HepG2 (cell line): ENCODE measurements at regions not wholly inside any gene's neighbourhood (a gene's known extent, or its start where the extent isn't known, plus 50 kb on each side); places are given as distances from the start of the nearest gene placed in this dataset.

ENCODE experiments used
- ATAC-seq: fragments of 200-7000 bp; cut with Tn5 transposase; 3 replicates; pipeline ENCODE4 v1.9.1; 2020; ENCODE audit warnings: mild to moderate bottlenecking, moderate library complexity
- BruUV-seq: library from RNA; stranded (reverse); fragments of 400-500 nt; replicated peaks from 2 replicates; lab custom pipeline; 2021; lab: Mats Ljungman, UMichigan
- CTCF ChIA-PET: fragments of 300-600 bp; formaldehyde crosslinking; extraction: SDS; loops from one replicate; lab custom pipeline; 2021; ENCODE audit warnings: low total read pairs, inconsistent platforms, low intra/inter-chr PET ratio; lab: Yijun Ruan, JAX
- POLR2A ChIA-PET: fragments of 350-600 bp; sonication (Branson Sonifier 250); formaldehyde crosslinking; loops from one replicate; lab custom pipeline; 2020; ENCODE audit warnings: antibody characterized with exemption, inconsistent platforms; lab: Yijun Ruan, JAX
- DNase-seq: peaks from one replicate; pipeline ENCODE4 v3.0.0-alpha.2; 2015; ENCODE audit warnings: low spot score
- FAIRE-seq: peaks from 3 replicates; lab custom pipeline; 2011; peaks lifted over from hg19 to GRCh38; lab: Jason Lieb, UNC
- H2AFZ ChIP-seq: one replicate; pipeline ENCODE4 v1.6.1; 2011; ENCODE audit warnings: low read length, inconsistent platforms
- H3K27ac ChIP-seq: fragments of 300-600 bp; 3 replicates; pipeline ENCODE4 v1.8.0; 2011; ENCODE audit warnings: mixed run types, mild to moderate bottlenecking, mixed read lengths, low read length, inconsistent platforms; ENCODE audit not compliant: insufficient read depth; ENCODE audit errors: extremely low read length
- H3K27me3 ChIP-seq, 2 experiments: fragments of 200-600 bp in 1 of 2; 2 replicates in 1 of 2; 3 replicates in 1 of 2; pipeline versions ENCODE4 v1.6.0 to v1.8.0; 2011; ENCODE audit warnings: low read length in 2 of 2, mild to moderate bottlenecking in 2 of 2, moderate library complexity in 2 of 2, inconsistent platforms in 1 of 2; ENCODE audit not compliant: insufficient read depth in 2 of 2, control insufficient read depth in 1 of 2
- H3K36me3 ChIP-seq, 2 experiments: fragments of 200-600 bp in 1 of 2; replicated peaks in 1 of 2; 2 replicates in 1 of 2; 3 replicates in 1 of 2; pipeline versions ENCODE4 v1.5.1 to v1.8.0; 2011; ENCODE audit warnings: low read length in 2 of 2, inconsistent platforms in 1 of 2; ENCODE audit not compliant: insufficient read depth in 2 of 2, control insufficient read depth in 1 of 2
- H3K4me1 ChIP-seq: 2 replicates; pipeline ENCODE4 v1.5.1; 2012; ENCODE audit warnings: low read length, inconsistent platforms; ENCODE audit not compliant: insufficient read depth
- H3K4me2 ChIP-seq: 2 replicates; pipeline ENCODE4 v1.6.0; 2011; ENCODE audit warnings: low read depth, low read length, inconsistent platforms
- H3K4me3 ChIP-seq, 3 experiments: fragments of 200-600 bp in 1 of 3; sonication (generic), shearing (Covaris generic) in 1 of 3; replicated peaks in 1 of 3; 2 replicates each; pipeline ENCODE4 v1.5.1; 2011 to 2016; ENCODE audit warnings: low read length in 3 of 3, inconsistent platforms in 2 of 3, low read depth in 2 of 3, mild to moderate bottlenecking in 2 of 3, control low read depth in 1 of 3, mixed read lengths in 1 of 3; ENCODE audit not compliant: insufficient read depth in 1 of 3
- H3K79me2 ChIP-seq: one replicate; pipeline ENCODE4 v1.6.1; 2011; ENCODE audit warnings: low read length, inconsistent platforms; ENCODE audit not compliant: insufficient read depth
- H3K9ac ChIP-seq: 2 replicates; pipeline ENCODE4 v1.6.0; 2011; ENCODE audit warnings: mild to moderate bottlenecking, low read depth, low read length, inconsistent platforms; ENCODE audit not compliant: insufficient read depth
- H3K9me3 ChIP-seq: 2 replicates; pipeline ENCODE4 v1.5.1; 2012; ENCODE audit warnings: mild to moderate bottlenecking, low read length
- H4K20me1 ChIP-seq: 2 replicates; pipeline ENCODE4 v1.6.0; 2011; ENCODE audit warnings: inconsistent platforms, mild to moderate bottlenecking, low read length, moderate library complexity; ENCODE audit not compliant: insufficient read depth
- BHLHE40 ChIP-seq: IDR thresholded peaks from 2 replicates; pipeline ENCODE4 v1.6.1; 2011; ENCODE audit warnings: low read length, improper control_type of control experiment
- DBP ChIP-seq: sonication (generic); formaldehyde crosslinking; IDR thresholded peaks from 2 replicates; pipeline ENCODE4 v1.4.0; 2020; ENCODE audit warnings: missing genetic modification reagents; ENCODE audit errors: not compliant biosample characterization
- ETV5 ChIP-seq: IDR thresholded peaks from 2 replicates; pipeline ENCODE4 v1.6.1; 2018; ENCODE audit warnings: missing biosample characterization, missing genetic modification reagents, inconsistent platforms, borderline replicate concordance
- FOXK2 ChIP-seq: fragments of 450-650 bp; IDR thresholded peaks from 2 replicates; pipeline ENCODE4 v1.6.1; 2016
- NR2F6 ChIP-seq, 2 experiments: IDR thresholded peaks; 2 replicates each; pipeline ENCODE4 v1.6.1; 2016; ENCODE audit warnings: antibody characterized with exemption in 1 of 2, mild to moderate bottlenecking in 1 of 2
- RAD51 ChIP-seq: fragments of 450-650 bp; IDR thresholded peaks from 2 replicates; pipeline ENCODE4 v1.6.1; 2016; ENCODE audit warnings: borderline replicate concordance
- THAP8 ChIP-seq: sonication (generic); formaldehyde crosslinking; IDR thresholded peaks from 2 replicates; pipeline ENCODE4 v1.5.1; 2020; ENCODE audit warnings: missing genetic modification reagents, mild to moderate bottlenecking, borderline replicate concordance
- ZBTB25 ChIP-seq: IDR thresholded peaks from 2 replicates; pipeline ENCODE4 v1.6.1; 2018; ENCODE audit warnings: missing genetic modification reagents
- ZNF225 ChIP-seq: sonication (generic); formaldehyde crosslinking; IDR thresholded peaks from 2 replicates; pipeline ENCODE4 v1.4.0; 2020; ENCODE audit warnings: mild to moderate bottlenecking, missing genetic modification reagents
- ZNF24 ChIP-seq: fragments of 450-650 bp; IDR thresholded peaks from 2 replicates; pipeline ENCODE4 v1.6.1; 2017; ENCODE audit warnings: antibody characterized with exemption, mild to moderate bottlenecking
- ZNF260 ChIP-seq: sonication (generic); formaldehyde crosslinking; IDR thresholded peaks from 2 replicates; pipeline ENCODE4 v1.4.0; 2020; ENCODE audit warnings: missing genetic modification reagents, low read depth, mild to moderate bottlenecking, borderline replicate concordance
- ZSCAN20 ChIP-seq: sonication (generic); formaldehyde crosslinking; IDR thresholded peaks from 2 replicates; pipeline ENCODE4 v1.4.0; 2020; ENCODE audit warnings: missing genetic modification reagents, mild to moderate bottlenecking, borderline replicate concordance
- WGBS: methylation state at CpG from one replicate; pipeline ENCODE4 v1.1.6; 2017; ENCODE audit warnings: low lambda C conversion rate; 5-methylcytosine and 5-hydroxymethylcytosine counted together
- in situ Hi-C: cut with HindIII; loops from 2 replicates; pipeline ENCODE4 v1.10.0; 2017; ENCODE audit warnings: low pct_unique_long_range_greater_than_20kb; ENCODE audit not compliant: extremely low pct_ligation_motif_present
- intact Hi-C: fragments of 100-400 bp; cut with micrococcal nuclease; formaldehyde crosslinking; loops from one replicate; pipeline ENCODE4 v1.10.0; 2022; ENCODE audit not compliant: unreplicated experiment
- TF ChIP-seq, protein P1 (sequence below): sonication (generic); formaldehyde crosslinking; IDR thresholded peaks from one replicate; pipeline ENCODE4 v1.5.1; 2020; ENCODE audit warnings: mild to moderate bottlenecking, missing genetic modification reagents; ENCODE audit errors: not compliant biosample characterization

DNA sequence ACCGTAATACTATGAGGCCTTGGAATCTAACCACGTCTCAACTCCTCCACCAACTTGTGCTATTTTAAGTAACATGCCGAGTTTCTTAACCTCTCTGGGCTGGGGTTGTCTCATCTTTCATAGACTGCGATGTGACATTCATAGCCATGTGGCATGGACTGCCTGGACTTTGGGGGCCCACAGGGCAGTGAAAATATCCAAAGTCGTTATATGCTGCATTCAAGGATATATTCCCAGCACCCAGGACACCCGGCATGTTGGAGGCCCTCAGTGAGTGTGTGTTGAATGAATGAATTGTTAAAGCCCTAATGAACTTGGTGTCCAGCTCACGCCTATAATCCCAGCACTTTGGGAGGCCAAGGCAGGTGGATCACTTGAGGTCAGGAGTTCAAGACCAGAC lies 203.1 kb downstream of the CBLN1 start:
- no TSS peak for BruUV-seq
- no peak overlapping the region for H2AFZ ChIP-seq
- no peak for ATAC-seq
- no peak for DNase-seq
- H3K4me2 ChIP-seq, result no peak overlapping the region
- H3K4me3 ChIP-seq, result no peak overlapping the region
- no peak overlapping the region for H3K27ac ChIP-seq
- no peaks in the 10 kb centered on the region for H4K20me1 ChIP-seq
- H3K9ac ChIP-seq, result no peak overlapping the region
- 5% methylated on average over 7 of the region's 7 CpGs for WGBS
- H3K9me3 ChIP-seq, result peaks cover 20% of the 10 kb centered on the region
- in situ Hi-C loops (no loop called here), intact Hi-C loops (no loop called here)
- H3K79me2 ChIP-seq, result no peaks in the 10 kb centered on the region
- CTCF ChIA-PET, result no interaction called here
- no peaks in the 10 kb centered on the region for H3K4me1 ChIP-seq
- no peaks in the 10 kb centered on the region for H3K36me3 ChIP-seq
- POLR2A ChIA-PET, result no interaction called here
- no peak for FAIRE-seq
- H3K27me3 ChIP-seq, result no peaks in the 10 kb centered on the region
- no peak for TF ChIP-seq FOXK2
- no peak for TF ChIP-seq ZSCAN20 (CRISPR knock-in tag)
- TF ChIP-seq DBP, result no peak
- no peak for TF ChIP-seq BHLHE40
- TF ChIP-seq, protein P1, sequence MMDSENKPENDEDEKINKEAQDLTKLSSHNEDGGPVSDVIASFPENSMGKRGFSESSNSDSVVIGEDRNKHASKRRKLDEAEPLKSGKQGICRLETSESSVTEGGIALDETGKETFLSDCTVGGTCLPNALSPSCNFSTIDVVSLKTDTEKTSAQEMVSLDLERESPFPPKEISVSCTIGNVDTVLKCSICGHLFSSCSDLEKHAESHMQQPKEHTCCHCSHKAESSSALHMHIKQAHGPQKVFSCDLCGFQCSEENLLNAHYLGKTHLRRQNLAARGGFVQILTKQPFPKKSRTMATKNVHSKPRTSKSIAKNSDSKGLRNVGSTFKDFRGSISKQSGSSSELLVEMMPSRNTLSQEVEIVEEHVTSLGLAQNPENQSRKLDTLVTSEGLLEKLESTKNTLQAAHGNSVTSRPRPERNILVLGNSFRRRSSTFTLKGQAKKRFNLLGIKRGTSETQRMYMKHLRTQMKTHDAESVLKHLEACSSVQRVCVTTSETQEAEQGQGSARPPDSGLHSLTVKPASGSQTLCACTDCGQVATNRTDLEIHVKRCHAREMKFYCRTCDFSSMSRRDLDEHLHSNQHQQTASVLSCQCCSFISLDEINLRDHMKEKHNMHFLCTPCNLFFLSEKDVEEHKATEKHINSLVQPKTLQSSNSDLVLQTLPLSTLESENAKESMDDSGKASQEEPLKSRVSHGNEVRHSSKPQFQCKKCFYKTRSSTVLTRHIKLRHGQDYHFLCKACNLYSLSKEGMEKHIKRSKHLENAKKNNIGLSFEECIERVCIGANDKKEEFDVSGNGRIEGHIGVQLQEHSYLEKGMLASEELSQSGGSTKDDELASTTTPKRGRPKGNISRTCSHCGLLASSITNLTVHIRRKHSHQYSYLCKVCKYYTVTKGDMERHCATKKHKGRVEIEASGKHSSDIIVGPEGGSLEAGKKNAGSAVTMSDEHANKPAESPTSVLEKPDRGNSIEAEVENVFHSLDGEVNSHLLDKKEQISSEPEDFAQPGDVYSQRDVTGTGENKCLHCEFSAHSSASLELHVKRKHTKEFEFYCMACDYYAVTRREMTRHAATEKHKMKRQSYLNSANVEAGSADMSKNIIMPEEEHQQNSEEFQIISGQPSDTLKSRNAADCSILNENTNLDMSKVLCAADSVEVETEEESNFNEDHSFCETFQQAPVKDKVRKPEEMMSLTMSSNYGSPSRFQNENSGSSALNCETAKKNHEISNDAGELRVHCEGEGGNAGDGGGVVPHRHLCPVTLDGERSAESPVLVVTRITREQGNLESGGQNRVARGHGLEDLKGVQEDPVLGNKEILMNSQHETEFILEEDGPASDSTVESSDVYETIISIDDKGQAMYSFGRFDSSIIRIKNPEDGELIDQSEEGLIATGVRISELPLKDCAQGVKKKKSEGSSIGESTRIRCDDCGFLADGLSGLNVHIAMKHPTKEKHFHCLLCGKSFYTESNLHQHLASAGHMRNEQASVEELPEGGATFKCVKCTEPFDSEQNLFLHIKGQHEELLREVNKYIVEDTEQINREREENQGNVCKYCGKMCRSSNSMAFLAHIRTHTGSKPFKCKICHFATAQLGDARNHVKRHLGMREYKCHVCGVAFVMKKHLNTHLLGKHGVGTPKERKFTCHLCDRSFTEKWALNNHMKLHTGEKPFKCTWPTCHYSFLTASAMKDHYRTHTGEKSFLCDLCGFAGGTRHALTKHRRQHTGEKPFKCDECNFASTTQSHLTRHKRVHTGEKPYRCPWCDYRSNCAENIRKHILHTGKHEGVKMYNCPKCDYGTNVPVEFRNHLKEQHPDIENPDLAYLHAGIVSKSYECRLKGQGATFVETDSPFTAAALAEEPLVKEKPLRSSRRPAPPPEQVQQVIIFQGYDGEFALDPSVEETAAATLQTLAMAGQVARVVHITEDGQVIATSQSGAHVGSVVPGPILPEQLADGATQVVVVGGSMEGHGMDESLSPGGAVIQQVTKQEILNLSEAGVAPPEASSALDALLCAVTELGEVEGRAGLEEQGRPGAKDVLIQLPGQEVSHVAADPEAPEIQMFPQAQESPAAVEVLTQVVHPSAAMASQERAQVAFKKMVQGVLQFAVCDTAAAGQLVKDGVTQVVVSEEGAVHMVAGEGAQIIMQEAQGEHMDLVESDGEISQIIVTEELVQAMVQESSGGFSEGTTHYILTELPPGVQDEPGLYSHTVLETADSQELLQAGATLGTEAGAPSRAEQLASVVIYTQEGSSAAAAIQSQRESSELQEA (CRISPR knock-in tag), result no peak
- TF ChIP-seq ZNF24, result no peak
- no peak for TF ChIP-seq ZBTB25 (CRISPR knock-in tag)
- TF ChIP-seq THAP8 (CRISPR knock-in tag), result no peak
- no peak for TF ChIP-seq RAD51
- no peak for TF ChIP-seq ZNF260 (CRISPR knock-in tag)
- TF ChIP-seq ZNF225, result no peak
- no peak for TF ChIP-seq ETV5 (CRISPR knock-in tag)
- TF ChIP-seq NR2F6 (IDR thresholded peaks at IDR 0.05), result no peak
- TF ChIP-seq NR2F6 (CRISPR knock-in tag; IDR thresholded peaks at IDR 0.05), result no peak
